K562 (cell line): ENCODE measurements at regions not wholly inside any gene's neighbourhood (a gene's known extent, or its start where the extent isn't known, plus 50 kb on each side); places are given as distances from the start of the nearest gene placed in this dataset.

ENCODE experiments used
- ATAC-seq: fragments of 200-7000 bp; cut with Tn5 transposase; 3 replicates; pipeline ENCODE4 v1.9.1; 2020; ENCODE audit warnings: moderate library complexity
- BruUV-seq: library from RNA; stranded (reverse); fragments of 400-500 nt; replicated peaks from 2 replicates; lab custom pipeline; 2021; lab: Mats Ljungman, UMichigan
- CTCF ChIA-PET: fragments of 300-600 bp; formaldehyde crosslinking; extraction: SDS; loops from one replicate; lab custom pipeline; 2021; ENCODE audit warnings: low intra/inter-chr PET ratio; lab: Yijun Ruan, JAX
- POLR2A ChIA-PET: fragments of 300-600, 350-650 bp; sonication (Branson Sonifier 250); formaldehyde crosslinking; extraction: SDS; loops from one replicate; lab custom pipeline; 2021; ENCODE audit warnings: antibody characterized with exemption, inconsistent platforms; lab: Yijun Ruan, JAX
- DNase-seq, 4 experiments: peaks; one replicate each; pipeline versions ENCODE4 v3.0.0 to v3.0.0-alpha.2; 2011 to 2018; ENCODE audit warnings: low spot score in 3 of 4, mixed read lengths in 3 of 4; ENCODE audit errors: extremely low read depth in 1 of 4
- FAIRE-seq: peaks from 2 replicates; lab custom pipeline; 2011; peaks lifted over from hg19 to GRCh38; lab: Jason Lieb, UNC
- H2AFZ ChIP-seq: 2 replicates; pipeline ENCODE4 v1.6.0; 2011; ENCODE audit warnings: low read depth, low read length, control low read depth, inconsistent platforms
- H3K27ac ChIP-seq: fragments of 200-600 bp; 3 replicates; pipeline ENCODE4 v1.8.0; 2011; ENCODE audit warnings: low read depth, mild to moderate bottlenecking, control low read depth, inconsistent platforms, low read length, moderate library complexity, mixed read lengths; ENCODE audit errors: extremely low read depth
- H3K27me3 ChIP-seq, 2 experiments: fragments of 300-600 bp in 1 of 2; 2 replicates in 1 of 2; 3 replicates in 1 of 2; pipeline versions ENCODE4 v1.6.0 to v1.8.0; 2011; ENCODE audit warnings: inconsistent platforms in 2 of 2, low read length in 2 of 2, mild to moderate bottlenecking in 1 of 2, mixed read lengths in 1 of 2, moderate library complexity in 1 of 2; ENCODE audit not compliant: control insufficient read depth in 2 of 2, insufficient read depth in 2 of 2
- H3K36me3 ChIP-seq: fragments of 300-600 bp; 3 replicates; pipeline ENCODE4 v1.8.0; 2011; ENCODE audit warnings: mild to moderate bottlenecking, low read length, inconsistent platforms; ENCODE audit not compliant: control insufficient read depth, insufficient read depth
- H3K4me1 ChIP-seq, 2 experiments: fragments of 200-600 bp in 1 of 2; replicated peaks in 1 of 2; 2 replicates in 1 of 2; 3 replicates in 1 of 2; pipeline versions ENCODE4 v1.5.1 to v1.8.0; 2011; ENCODE audit warnings: inconsistent platforms in 2 of 2, low read length in 2 of 2, mild to moderate bottlenecking in 1 of 2, mixed read lengths in 1 of 2, moderate library complexity in 1 of 2; ENCODE audit not compliant: control insufficient read depth in 2 of 2, insufficient read depth in 2 of 2
- H3K4me2 ChIP-seq: 2 replicates; pipeline ENCODE4 v1.6.1; 2011; ENCODE audit warnings: low read length, control low read depth, inconsistent platforms, mixed read lengths; ENCODE audit not compliant: insufficient read depth
- H3K4me3 ChIP-seq: fragments of 200-600 bp; sonication (generic), shearing (Covaris generic); 2 replicates; pipeline ENCODE4 v1.5.1; 2016; ENCODE audit warnings: control low read depth, inconsistent platforms
- H3K79me2 ChIP-seq: fragments of 200-600 bp; 3 replicates; pipeline ENCODE4 v1.8.0; 2011; ENCODE audit warnings: low read length, inconsistent platforms; ENCODE audit not compliant: control insufficient read depth, insufficient read depth
- H3K9ac ChIP-seq, 2 experiments: 2 replicates each; pipeline versions ENCODE4 v1.6.0 to v1.6.1; 2011; ENCODE audit warnings: low read depth in 2 of 2, low read length in 2 of 2, control low read depth in 1 of 2, inconsistent platforms in 1 of 2, mild to moderate bottlenecking in 1 of 2, mixed read lengths in 1 of 2; ENCODE audit not compliant: insufficient read depth in 1 of 2
- H3K9me1 ChIP-seq: one replicate; pipeline ENCODE4 v1.6.0; 2011; ENCODE audit warnings: inconsistent platforms, mild to moderate bottlenecking, low read length, moderate library complexity; ENCODE audit not compliant: control insufficient read depth, insufficient read depth
- H3K9me3 ChIP-seq: replicated peaks from 2 replicates; pipeline ENCODE4 v1.5.1; 2011; ENCODE audit warnings: low read depth, low read length, inconsistent platforms; ENCODE audit not compliant: control insufficient read depth, insufficient read depth
- H4K20me1 ChIP-seq: replicated peaks from 2 replicates; pipeline ENCODE4 v1.6.1; 2011; ENCODE audit warnings: low read length, inconsistent platforms, mixed read lengths; ENCODE audit not compliant: control insufficient read depth, insufficient read depth
- CBFA2T3 ChIP-seq: fragments of 450-650 bp; IDR thresholded peaks from 2 replicates; pipeline ENCODE4 v1.6.1; 2017
- CC2D1A ChIP-seq: fragments of 450-650 bp; IDR thresholded peaks from 2 replicates; pipeline ENCODE4 v1.6.1; 2017; ENCODE audit warnings: mild to moderate bottlenecking
- CEBPB ChIP-seq: fragments of 450-650 bp; IDR thresholded peaks from 2 replicates; pipeline ENCODE4 v1.6.1; 2016; ENCODE audit warnings: missing genetic modification characterization, missing compliant biosample characterization
- ESRRB ChIP-seq: fragments of 250-450 bp; sonication (Bioruptor Pico); IDR thresholded peaks from 2 replicates; pipeline ENCODE4 v1.5.0; 2020; ENCODE audit warnings: mild to moderate bottlenecking, moderate library complexity, borderline replicate concordance
- FOS ChIP-seq: IDR thresholded peaks from 3 replicates; pipeline ENCODE4 v1.6.1; 2011; ENCODE audit not compliant: insufficient read length; ENCODE audit errors: extremely low read depth
- ILK ChIP-seq: fragments of 450-650 bp; IDR thresholded peaks from 2 replicates; pipeline ENCODE4 v1.6.1; 2016; ENCODE audit warnings: missing genetic modification characterization, low read depth, mild to moderate bottlenecking, missing compliant biosample characterization, moderate library complexity, borderline replicate concordance
- MECOM ChIP-seq: fragments of 250-450 bp; sonication (Bioruptor Pico); IDR thresholded peaks from 2 replicates; pipeline ENCODE4 v1.8.0; 2022; ENCODE audit warnings: inconsistent platforms
- POLR2A ChIP-seq: fragments of 450-650 bp; conservative IDR thresholded peaks from 2 replicates; pipeline ENCODE4 v1.6.1; 2016
- POLR3G ChIP-seq: IDR thresholded peaks from 2 replicates; pipeline ENCODE4 v1.6.1; 2011; ENCODE audit not compliant: insufficient read length, insufficient replicate concordance; ENCODE audit errors: extremely low read depth
- SMAD4 ChIP-seq: fragments of 250-450 bp; sonication (Bioruptor Pico); conservative IDR thresholded peaks from 2 replicates; pipeline ENCODE4 v1.8.0; 2021; ENCODE audit warnings: inconsistent platforms, mild to moderate bottlenecking, moderate library complexity
- SNRNP70 ChIP-seq: fragments of 200-400 bp; formaldehyde crosslinking; optimal IDR thresholded peaks from 2 replicates; pipeline ENCODE3; 2017; ENCODE audit warnings: low read depth, low read length
- XRCC3 ChIP-seq: fragments of 450-650 bp; IDR thresholded peaks from 2 replicates; pipeline ENCODE4 v1.6.1; 2017; ENCODE audit warnings: mild to moderate bottlenecking, moderate library complexity
- ZNF174 ChIP-seq: fragments of 250-450 bp; sonication (Bioruptor Pico); IDR thresholded peaks from 2 replicates; pipeline ENCODE4 v1.4.0; 2020; ENCODE audit warnings: mild to moderate bottlenecking
- ZNF408 ChIP-seq: fragments of 250-450 bp; sonication (Bioruptor Pico); IDR thresholded peaks from 2 replicates; pipeline ENCODE4 v1.4.0; 2020; ENCODE audit warnings: low read depth, mild to moderate bottlenecking, moderate library complexity
- WGBS: fragments of 100-300 bp; shearing (Covaris generic); methylation state at CpG from one replicate; pipeline ENCODE4 v1.1.6; 2016; ENCODE audit warnings: low coverage, mixed read lengths; ENCODE audit not compliant: insufficient coverage; ENCODE audit errors: missing lambda C conversion rate; 5-methylcytosine and 5-hydroxymethylcytosine counted together
- in situ Hi-C: fragments of 300-500 bp; cut with MboI; formaldehyde crosslinking; loops from 4 replicates; pipeline ENCODE4 v1.15.0; 2018; ENCODE audit warnings: inconsistent platforms, mixed read lengths
- intact Hi-C: fragments of 100-400 bp; cut with micrococcal nuclease; formaldehyde crosslinking; loops from 2 replicates; pipeline ENCODE4 v1.14.2; 2022
- TF ChIP-seq, protein P1 (sequence below): fragments of 450-650 bp; formaldehyde crosslinking; IDR thresholded peaks from 2 replicates; pipeline ENCODE4 v1.4.0; 2022; ENCODE audit warnings: mild to moderate bottlenecking, moderate library complexity

DNA sequence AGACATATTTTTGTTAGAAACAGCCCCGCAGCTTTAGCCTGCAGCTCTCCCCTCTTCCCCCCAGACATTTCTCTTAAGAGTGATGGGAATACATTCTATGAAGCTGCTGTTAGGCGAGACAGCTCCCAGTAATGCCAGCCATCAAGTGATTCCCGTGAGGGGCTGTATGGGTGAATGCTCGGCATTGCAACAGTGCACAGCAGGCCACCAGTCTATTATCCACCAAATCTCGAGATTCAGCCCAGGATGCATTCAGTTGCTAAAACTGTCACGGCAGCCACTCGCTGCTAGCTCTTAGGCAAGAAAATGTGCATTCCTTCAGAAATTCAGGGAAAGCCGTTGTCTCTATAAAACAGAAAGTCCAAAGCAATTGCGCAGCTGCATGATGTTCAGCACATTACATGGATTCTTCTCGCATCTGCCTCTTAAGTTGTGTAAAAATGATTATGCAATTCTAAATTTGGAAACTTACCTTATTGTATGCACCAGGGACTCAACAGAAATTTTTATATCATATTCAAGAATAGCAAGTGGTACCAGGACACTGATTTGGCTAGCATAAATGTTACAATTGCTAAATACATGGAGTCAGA, 211.3 kb upstream of the ARL4C start:
- no peaks in the 10 kb centered on the region for H3K36me3 ChIP-seq
- 0% methylated on average over 7 of the region's 10 CpGs for WGBS
- BruUV-seq: no TSS peak

More for the DNA sequence above, 211.3 kb upstream of the ARL4C start:
- Histone ChIP-seq H3K4me2 (no peak overlapping the region), H3K9me1 (no peaks in the 10 kb centered on the region), H3K4me1 (no peaks in the 10 kb centered on the region), H3K9me3 (no peaks in the 10 kb centered on the region), H3K4me3 (no peak overlapping the region), H3K79me2 (no peaks in the 10 kb centered on the region), H3K27me3 (no peaks in the 10 kb centered on the region), H4K20me1 (no peaks in the 10 kb centered on the region), H2AFZ (no peak overlapping the region), H3K9ac (no peak overlapping the region), H3K27ac (no peak overlapping the region)
- in situ Hi-C loops (no loop called here), intact Hi-C loops (no loop called here)
- no peak for DNase-seq
- TF ChIP-seq MECOM (no peak), POLR2A (no peak), CEBPB (tag) (no peak), ILK (tag) (no peak), XRCC3 (no peak), SNRNP70 (no peak), ZNF174 (no peak), FOS (no peak), ZNF408 (CRISPR knock-in tag) (no peak), CBFA2T3 (no peak), SMAD4 (CRISPR knock-in tag) (no peak), ESRRB (no peak), POLR3G (no peak), CC2D1A (no peak)
- TF ChIP-seq, protein P1, sequence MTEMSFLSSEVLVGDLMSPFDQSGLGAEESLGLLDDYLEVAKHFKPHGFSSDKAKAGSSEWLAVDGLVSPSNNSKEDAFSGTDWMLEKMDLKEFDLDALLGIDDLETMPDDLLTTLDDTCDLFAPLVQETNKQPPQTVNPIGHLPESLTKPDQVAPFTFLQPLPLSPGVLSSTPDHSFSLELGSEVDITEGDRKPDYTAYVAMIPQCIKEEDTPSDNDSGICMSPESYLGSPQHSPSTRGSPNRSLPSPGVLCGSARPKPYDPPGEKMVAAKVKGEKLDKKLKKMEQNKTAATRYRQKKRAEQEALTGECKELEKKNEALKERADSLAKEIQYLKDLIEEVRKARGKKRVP (CRISPR knock-in tag): no peak
- FAIRE-seq: no peak
- ChIA-PET CTCF (no interaction called here), POLR2A (no interaction called here)
- ATAC-seq: no peak
